Stimulated activated CD4-positive, alpha-beta T cell treated with anti-CD3 and anti-CD28 coated beads, Interleukin-4, amount 100 ng/mL, for 1 hour (primary cell): ENCODE measurements at regions not wholly inside any gene's neighbourhood (a gene's known extent, or its start where the extent isn't known, plus 50 kb on each side); places are given as distances from the start of the nearest gene placed in this dataset.
A peak's percentile ranks its signal among the peaks of the same experiment; 100 is the strongest.

ENCODE experiments used
- DNase-seq: peaks from one replicate; pipeline ENCODE4 v3.0.0-alpha.2; 2020

- no peak for DNase-seq
These were observed 227.7 kb downstream of the BCAT1 start for GRCh38 chr12:24721191-24721590.

GRCh38 chr12:24719293-24719721 lies 229.6 kb downstream of the BCAT1 start:
- DNase-seq, result peak; percentile 12

GRCh38 chr12:24718617-24719016 lies 230.3 kb downstream of the BCAT1 start:
- no peak for DNase-seq

GRCh38 chr12:24714237-24714636 lies 234.7 kb downstream of the BCAT1 start:
- DNase-seq, result no peak

GRCh38 chr12:24711056-24712008 lies 237.6 kb downstream of the BCAT1 start:
- no peak for DNase-seq

GRCh38 chr12:24709216-24709615 lies 239.7 kb downstream of the BCAT1 start:
- DNase-seq, result no peak

- DNase-seq, result no peak
These were observed 240.2 kb downstream of the BCAT1 start for GRCh38 chr12:24708718-24709117.

- no peak for DNase-seq
These were observed 240.9 kb downstream of the BCAT1 start for GRCh38 chr12:24708043-24708442.

- DNase-seq, result no peak
These were observed 241.6 kb downstream of the BCAT1 start for GRCh38 chr12:24707334-24707733.

GRCh38 chr12:24705741-24706358 lies 243.1 kb downstream of the BCAT1 start:
- no peak for DNase-seq

- DNase-seq, result no peak
These were observed 243.7 kb downstream of the BCAT1 start for GRCh38 chr12:24705216-24705615.

- no peak for DNase-seq
These were observed 247.6 kb downstream of the BCAT1 start for GRCh38 chr12:24701343-24701742.

- no peak for DNase-seq
These were observed 249.9 kb downstream of the BCAT1 start for GRCh38 chr12:24698972-24699371.

- no peak for DNase-seq
These were observed 251.1 kb downstream of the BCAT1 start for GRCh38 chr12:24697769-24698168.

GRCh38 chr12:24697295-24697694 lies 251.6 kb downstream of the BCAT1 start:
- no peak for DNase-seq

- DNase-seq, result no peak
These were observed 252.1 kb downstream of the BCAT1 start for GRCh38 chr12:24696800-24697199.

GRCh38 chr12:24695657-24696329 lies 253.1 kb downstream of the BCAT1 start:
- DNase-seq, result no peak

GRCh38 chr12:24695103-24695502 lies 253.8 kb downstream of the BCAT1 start:
- DNase-seq, result no peak

GRCh38 chr12:24688601-24689000 lies 260.3 kb downstream of the BCAT1 start:
- DNase-seq, result no peak

GRCh38 chr12:24681570-24681969 lies 267.3 kb downstream of the BCAT1 start:
- DNase-seq, result no peak

- no peak for DNase-seq
These were observed 269.8 kb downstream of the BCAT1 start for GRCh38 chr12:24679126-24679525.

- DNase-seq, result no peak
These were observed 270.5 kb downstream of the BCAT1 start for GRCh38 chr12:24678436-24678835.

- no peak for DNase-seq
These were observed 280.3 kb downstream of the BCAT1 start for GRCh38 chr12:24668563-24668962.
